Gastroesophageal sphincter (tissue), 4 donors: ENCODE measurements at regions not wholly inside any gene's neighbourhood (a gene's known extent, or its start where the extent isn't known, plus 50 kb on each side); places are given as distances from the start of the nearest gene placed in this dataset.

Experiments
- ATAC-seq: fragments of 150-250 bp; one replicate; pipeline ENCODE4 v1.9.1; 2016; ENCODE audit warnings: mild to moderate bottlenecking, moderate library complexity
- H3K27ac ChIP-seq, 4 donors: fragments of 200-600 bp; sonication (generic) in 3 of 4; 1 replicate in 3 of 4; 2 replicates in 1 of 4; pipeline ENCODE4 v1.5.1; 2016 to 2019
- H3K27me3 ChIP-seq: fragments of 200-600 bp; sonication (generic); one replicate; pipeline ENCODE4 v1.5.1; 2019
- H3K36me3 ChIP-seq, 2 donors: fragments of 200-600 bp; sonication (generic); one replicate each; pipeline ENCODE4 v1.5.1; 2019; ENCODE audit warnings: control low read depth in 1 of 2
- H3K4me1 ChIP-seq, 3 donors: fragments of 200-600 bp; sonication (generic); 1 replicate in 2 of 3; 2 replicates in 1 of 3; pipeline ENCODE4 v1.5.1; 2016 to 2019; ENCODE audit warnings: control low read depth in 2 of 3
- H3K4me3 ChIP-seq, 2 donors: fragments of 200-600 bp; sonication (generic); one replicate each; pipeline ENCODE4 v1.5.1; 2019; ENCODE audit warnings: mild to moderate bottlenecking in 1 of 2, moderate library complexity in 1 of 2
- H3K9me3 ChIP-seq, 3 donors: fragments of 200-600 bp; sonication (generic); one replicate each; pipeline ENCODE4 v1.5.1; 2017 to 2019; ENCODE audit warnings: control low read depth in 2 of 3
- CTCF ChIP-seq, 4 experiments: fragments of 200-600 bp in 2 of 4; fragments of 450-650 bp in 2 of 4; sonication (generic) in 1 of 4; IDR thresholded peaks; one replicate each; pipeline ENCODE4 v1.5.1; 2017 to 2019; ENCODE audit warnings: antibody characterized with exemption in 4 of 4, mild to moderate bottlenecking in 2 of 4, moderate library complexity in 2 of 4
- EP300 ChIP-seq: sonication (generic); formaldehyde crosslinking; IDR thresholded peaks from one replicate; pipeline ENCODE4 v1.6.1; 2017; ENCODE audit warnings: antibody characterized with exemption, mild to moderate bottlenecking
- POLR2A ChIP-seq, 2 donors: fragments of 450-650 bp; IDR thresholded peaks; one replicate each; pipeline ENCODE4 v1.6.1; 2017; ENCODE audit warnings: antibody characterized with exemption in 2 of 2, mild to moderate bottlenecking in 2 of 2, moderate library complexity in 1 of 2
- POLR2AphosphoS5 ChIP-seq: sonication (generic); formaldehyde crosslinking; IDR thresholded peaks from one replicate; pipeline ENCODE4 v1.6.1; 2017; ENCODE audit warnings: antibody characterized with exemption
- WGBS, 2 donors: methylation state at CpG; one replicate each; pipeline ENCODE4 v1.1.5; 2018; ENCODE audit warnings: low coverage in 1 of 2; 5-methylcytosine and 5-hydroxymethylcytosine counted together

- Histone ChIP-seq H3K4me3 (no peak overlapping the region), H3K4me1 (peaks cover 0 to 11% (median 0%) of the 10 kb centered on the region in 3 donors), H3K27me3 (no peaks in the 10 kb centered on the region), H3K9me3 (no peaks in the 10 kb centered on the region), H3K36me3 (no peaks in the 10 kb centered on the region), H3K27ac (no peak overlapping the region)
- 75 to 89% methylated on average over 1 of the region's 1 CpG for WGBS, 2 donors
- ATAC-seq, result no peak
- TF ChIP-seq POLR2A (IDR thresholded peaks at IDR 0.05) (no peak), EP300 (no peak), POLR2AphosphoS5 (no peak), CTCF (IDR thresholded peaks at IDR 0.05) (no peak)
These were observed 265.4 kb downstream of the CNTN3 start for GRCh38 chr3:74349015-74349414.

GRCh38 chr3:74347563-74348268, 266.7 kb downstream of the CNTN3 start:
- Histone ChIP-seq H3K4me3 (no peak overlapping the region), H3K9me3 (no peaks in the 10 kb centered on the region), H3K4me1 (peaks cover 0 to 11% (median 0%) of the 10 kb centered on the region in 3 donors), H3K27me3 (no peaks in the 10 kb centered on the region), H3K36me3 (no peaks in the 10 kb centered on the region), H3K27ac (no peak overlapping the region)
- TF ChIP-seq CTCF (IDR thresholded peaks at IDR 0.05) (no peak), POLR2A (IDR thresholded peaks at IDR 0.05) (no peak), POLR2AphosphoS5 (no peak), EP300 (no peak)
- 86 to 100% methylated on average over 1 to 2 of the region's 2 CpGs for WGBS, 2 donors
- no peak for ATAC-seq

GRCh38 chr3:74346896-74347295, 267.6 kb downstream of the CNTN3 start:
- WGBS, 2 donors, result 89 to 95% methylated on average over 2 to 3 of the region's 3 CpGs
- no peaks in the 10 kb centered on the region for H3K36me3 ChIP-seq
- H3K9me3 ChIP-seq, result no peaks in the 10 kb centered on the region
- H3K27ac ChIP-seq, result no peak overlapping the region
- TF ChIP-seq EP300 (no peak), CTCF (IDR thresholded peaks at IDR 0.05) (no peak), POLR2AphosphoS5 (no peak), POLR2A (IDR thresholded peaks at IDR 0.05) (no peak)
- no peaks in the 10 kb centered on the region for H3K27me3 ChIP-seq
- H3K4me3 ChIP-seq, result no peak overlapping the region
- ATAC-seq, result no peak
- H3K4me1 ChIP-seq, result peaks cover 0 to 7% (median 0%) of the 10 kb centered on the region in 3 donors

GRCh38 chr3:74345701-74346100, 268.8 kb downstream of the CNTN3 start:
- H3K27me3 ChIP-seq, result no peaks in the 10 kb centered on the region
- H3K36me3 ChIP-seq, result no peaks in the 10 kb centered on the region
- H3K27ac ChIP-seq, result no peak overlapping the region
- no peak overlapping the region for H3K4me3 ChIP-seq
- no peaks in the 10 kb centered on the region for H3K4me1 ChIP-seq
- H3K9me3 ChIP-seq, result no peaks in the 10 kb centered on the region
- WGBS, 2 donors, result 87 to 89% methylated on average over 2 of the region's 2 CpGs
- TF ChIP-seq POLR2AphosphoS5, result no peak
- TF ChIP-seq POLR2A (IDR thresholded peaks at IDR 0.05), result no peak
- no peak for TF ChIP-seq CTCF (IDR thresholded peaks at IDR 0.05)
- no peak for TF ChIP-seq EP300
- ATAC-seq, result no peak

GRCh38 chr3:74344865-74345440, 269.5 kb downstream of the CNTN3 start:
- Histone ChIP-seq H3K4me3 (no peak overlapping the region), H3K36me3 (no peaks in the 10 kb centered on the region), H3K9me3 (no peaks in the 10 kb centered on the region), H3K4me1 (no peaks in the 10 kb centered on the region), H3K27me3 (no peaks in the 10 kb centered on the region), H3K27ac (no peak overlapping the region)
- no peak for ATAC-seq
- no peak for TF ChIP-seq POLR2A (IDR thresholded peaks at IDR 0.05)
- TF ChIP-seq POLR2AphosphoS5, result no peak
- no peak for TF ChIP-seq CTCF (IDR thresholded peaks at IDR 0.05)
- no peak for TF ChIP-seq EP300
- 84 to 98% methylated on average over 3 of the region's 3 CpGs for WGBS, 2 donors
